ENCODE measurements at regions not wholly inside any gene's neighbourhood (a gene's known extent, or its start where the extent isn't known, plus 50 kb on each side); places are given as distances from the start of the nearest gene placed in this dataset.

DNA sequence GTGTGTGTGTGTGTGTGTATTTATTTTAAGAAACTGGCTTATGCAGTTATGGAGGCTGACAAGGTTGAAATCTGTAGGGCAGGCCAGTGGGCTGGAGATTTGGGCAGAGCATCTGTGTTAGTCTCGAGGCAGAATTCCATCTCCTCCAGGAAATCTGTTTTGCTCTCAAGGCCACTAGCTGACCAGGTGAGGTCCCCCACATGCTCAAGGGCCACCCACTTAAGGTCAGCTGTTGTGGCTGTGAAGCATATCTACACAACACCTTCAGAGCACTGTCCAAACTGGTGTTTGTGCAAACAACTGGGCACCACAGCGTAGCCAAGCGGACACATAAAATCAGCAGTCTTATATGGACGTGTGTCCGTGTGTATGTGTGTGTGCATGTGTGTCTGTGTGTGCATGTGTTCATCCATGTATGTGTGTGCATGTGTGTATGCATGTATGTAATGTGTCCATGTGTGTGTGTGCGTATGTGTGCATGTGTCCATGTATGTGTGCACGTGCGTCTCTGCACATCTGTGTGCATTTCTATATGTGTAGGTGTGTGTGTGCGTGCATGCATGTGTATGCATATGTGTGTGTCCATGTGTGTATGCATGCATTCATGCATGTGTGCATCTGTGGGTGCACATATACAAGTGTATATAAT lies 400.9 kb downstream of the BRD1 start:
- Histone ChIP-seq H3K4me3 (no peak overlapping the region), H3K36me3 (no peaks in the 10 kb centered on the region), H3K4me1 (ENCODE audit: low read depth) (no peaks in the 10 kb centered on the region), H3K27me3 (no peaks in the 10 kb centered on the region), H3K27ac (no peak overlapping the region), H3K9me3 (ENCODE audit: low read depth) (no peaks in the 10 kb centered on the region)
- TF ChIP-seq, protein P1, sequence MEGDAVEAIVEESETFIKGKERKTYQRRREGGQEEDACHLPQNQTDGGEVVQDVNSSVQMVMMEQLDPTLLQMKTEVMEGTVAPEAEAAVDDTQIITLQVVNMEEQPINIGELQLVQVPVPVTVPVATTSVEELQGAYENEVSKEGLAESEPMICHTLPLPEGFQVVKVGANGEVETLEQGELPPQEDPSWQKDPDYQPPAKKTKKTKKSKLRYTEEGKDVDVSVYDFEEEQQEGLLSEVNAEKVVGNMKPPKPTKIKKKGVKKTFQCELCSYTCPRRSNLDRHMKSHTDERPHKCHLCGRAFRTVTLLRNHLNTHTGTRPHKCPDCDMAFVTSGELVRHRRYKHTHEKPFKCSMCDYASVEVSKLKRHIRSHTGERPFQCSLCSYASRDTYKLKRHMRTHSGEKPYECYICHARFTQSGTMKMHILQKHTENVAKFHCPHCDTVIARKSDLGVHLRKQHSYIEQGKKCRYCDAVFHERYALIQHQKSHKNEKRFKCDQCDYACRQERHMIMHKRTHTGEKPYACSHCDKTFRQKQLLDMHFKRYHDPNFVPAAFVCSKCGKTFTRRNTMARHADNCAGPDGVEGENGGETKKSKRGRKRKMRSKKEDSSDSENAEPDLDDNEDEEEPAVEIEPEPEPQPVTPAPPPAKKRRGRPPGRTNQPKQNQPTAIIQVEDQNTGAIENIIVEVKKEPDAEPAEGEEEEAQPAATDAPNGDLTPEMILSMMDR (IDR thresholded peaks at IDR 0.05; ENCODE audit: low read depth, low read length): no peak
- DNase-seq (ENCODE audit: low read depth in 1 of 2, low spot score in 1 of 2): no peak

DNA sequence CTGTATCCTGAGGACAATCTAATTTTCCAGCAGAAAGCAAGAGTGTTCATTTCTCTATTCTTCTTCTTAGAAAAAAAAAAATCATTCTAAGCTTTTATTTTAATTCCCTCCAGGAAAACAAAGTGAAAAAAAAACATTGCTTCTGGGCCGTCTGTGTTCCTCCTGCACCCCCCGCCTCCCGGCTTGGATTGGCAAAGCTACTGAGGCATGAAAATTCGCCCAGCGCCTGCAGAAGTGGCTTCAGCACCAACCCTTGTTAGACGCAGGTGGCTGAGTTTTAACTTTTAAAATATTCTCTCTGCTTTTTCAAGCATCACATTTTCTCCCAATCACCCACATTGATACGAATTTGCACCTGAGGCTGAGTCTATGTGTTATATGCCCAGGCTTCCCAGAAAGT lies 401.6 kb downstream of the BRD1 start:
- H3K9me3 ChIP-seq (ENCODE audit: low read depth): no peaks in the 10 kb centered on the region
- no peaks in the 10 kb centered on the region for H3K36me3 ChIP-seq
- DNase-seq (ENCODE audit: low read depth in 1 of 2, low spot score in 1 of 2): no peak
- TF ChIP-seq, protein P1 (IDR thresholded peaks at IDR 0.05; ENCODE audit: low read depth, low read length): no peak
- no peak overlapping the region for H3K4me3 ChIP-seq
- H3K27me3 ChIP-seq: no peaks in the 10 kb centered on the region
- no peaks in the 10 kb centered on the region for H3K4me1 ChIP-seq (ENCODE audit: low read depth)
- H3K27ac ChIP-seq: no peak overlapping the region

DNA sequence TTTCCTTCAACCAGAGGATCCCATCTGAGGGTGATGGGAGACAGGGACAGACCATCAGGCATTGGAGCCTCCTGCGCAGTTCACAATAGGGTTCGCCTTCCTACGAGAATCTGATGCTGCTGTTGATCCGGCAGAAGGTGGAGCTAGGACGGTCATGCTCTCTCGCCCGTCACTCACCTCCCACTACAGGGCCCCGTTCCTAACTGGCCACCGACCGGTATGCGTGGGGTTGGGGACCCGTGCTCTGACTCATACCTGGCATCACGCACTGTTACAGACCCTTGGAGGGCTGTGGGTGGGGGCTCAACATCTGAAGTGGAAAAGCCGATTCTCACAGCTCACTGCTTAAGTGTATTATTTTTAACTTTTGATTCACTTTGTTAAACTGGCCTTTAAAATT lies 402.3 kb downstream of the BRD1 start:
- TF ChIP-seq, protein P1 (IDR thresholded peaks at IDR 0.05; ENCODE audit: low read depth, low read length): no peak
- no peaks in the 10 kb centered on the region for H3K27me3 ChIP-seq
- H3K4me1 ChIP-seq (ENCODE audit: low read depth): no peaks in the 10 kb centered on the region
- no peaks in the 10 kb centered on the region for H3K36me3 ChIP-seq
- DNase-seq (ENCODE audit: low read depth in 1 of 2, low spot score in 1 of 2): no peak
- H3K9me3 ChIP-seq (ENCODE audit: low read depth): no peaks in the 10 kb centered on the region
- no peak overlapping the region for H3K4me3 ChIP-seq
- H3K27ac ChIP-seq: no peak overlapping the region

DNA sequence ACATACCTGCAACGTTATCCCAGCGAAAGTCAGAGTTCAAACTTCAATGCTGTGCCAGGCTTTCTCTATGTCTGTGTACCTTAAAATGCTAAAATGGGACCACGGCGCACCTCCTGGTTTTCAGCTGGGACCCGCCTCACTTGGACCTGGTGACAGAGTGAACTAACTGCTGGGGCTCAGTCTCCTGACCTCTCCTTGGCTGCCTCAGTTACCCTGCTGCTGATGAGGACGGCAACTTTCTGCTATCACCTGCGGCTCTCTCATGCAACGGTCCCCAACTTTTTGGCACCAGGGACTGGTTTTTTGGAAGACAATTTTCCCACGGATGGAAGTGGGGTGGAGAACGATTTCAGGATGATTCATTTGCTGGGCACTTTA lies 402.8 kb downstream of the BRD1 start:
- Histone ChIP-seq H3K4me3 (no peak overlapping the region), H3K9me3 (ENCODE audit: low read depth) (no peaks in the 10 kb centered on the region), H3K27me3 (no peaks in the 10 kb centered on the region), H3K36me3 (no peaks in the 10 kb centered on the region), H3K4me1 (ENCODE audit: low read depth) (no peaks in the 10 kb centered on the region), H3K27ac (no peak overlapping the region)
- DNase-seq (ENCODE audit: low read depth in 1 of 2, low spot score in 1 of 2): no peak
- TF ChIP-seq, protein P1 (IDR thresholded peaks at IDR 0.05; ENCODE audit: low read depth, low read length): no peak

DNA sequence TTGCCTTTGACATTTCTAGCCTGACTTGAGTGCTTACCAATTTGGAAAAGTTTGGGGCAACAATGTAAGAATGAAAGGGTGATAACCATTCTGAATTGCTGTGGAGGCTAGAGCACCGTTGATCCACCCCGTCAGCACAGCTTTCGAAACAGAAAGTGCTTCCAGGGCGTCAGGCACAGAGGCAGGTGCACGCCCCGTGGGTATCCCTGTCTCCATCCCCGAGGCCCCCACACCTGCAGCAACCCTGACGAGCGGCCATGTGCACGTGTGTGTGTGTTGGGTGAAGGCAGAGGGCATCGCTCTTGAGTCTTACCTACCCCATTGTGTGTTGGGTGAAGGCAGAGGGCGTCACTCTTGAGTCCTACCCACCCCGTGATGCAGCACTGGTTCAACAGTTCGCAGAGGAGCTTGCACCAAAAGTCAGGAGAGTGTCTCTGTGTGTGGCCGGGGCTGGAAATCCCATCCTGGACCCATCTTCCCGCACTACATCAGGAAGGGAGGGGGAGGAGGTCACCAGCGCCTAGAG lies 404.5 kb downstream of the BRD1 start:
- no peak overlapping the region for H3K27ac ChIP-seq
- H3K4me1 ChIP-seq (ENCODE audit: low read depth): no peaks in the 10 kb centered on the region
- H3K4me3 ChIP-seq: no peak overlapping the region
- TF ChIP-seq, protein P1 (IDR thresholded peaks at IDR 0.05; ENCODE audit: low read depth, low read length): no peak
- H3K36me3 ChIP-seq: no peaks in the 10 kb centered on the region
- DNase-seq (ENCODE audit: low read depth in 1 of 2, low spot score in 1 of 2): no peak
- no peaks in the 10 kb centered on the region for H3K27me3 ChIP-seq
- H3K9me3 ChIP-seq (ENCODE audit: low read depth): no peaks in the 10 kb centered on the region
